ENCODE measurements at regions not wholly inside any gene's neighbourhood (a gene's known extent, or its start where the extent isn't known, plus 50 kb on each side); places are given as distances from the start of the nearest gene placed in this dataset.

DNA sequence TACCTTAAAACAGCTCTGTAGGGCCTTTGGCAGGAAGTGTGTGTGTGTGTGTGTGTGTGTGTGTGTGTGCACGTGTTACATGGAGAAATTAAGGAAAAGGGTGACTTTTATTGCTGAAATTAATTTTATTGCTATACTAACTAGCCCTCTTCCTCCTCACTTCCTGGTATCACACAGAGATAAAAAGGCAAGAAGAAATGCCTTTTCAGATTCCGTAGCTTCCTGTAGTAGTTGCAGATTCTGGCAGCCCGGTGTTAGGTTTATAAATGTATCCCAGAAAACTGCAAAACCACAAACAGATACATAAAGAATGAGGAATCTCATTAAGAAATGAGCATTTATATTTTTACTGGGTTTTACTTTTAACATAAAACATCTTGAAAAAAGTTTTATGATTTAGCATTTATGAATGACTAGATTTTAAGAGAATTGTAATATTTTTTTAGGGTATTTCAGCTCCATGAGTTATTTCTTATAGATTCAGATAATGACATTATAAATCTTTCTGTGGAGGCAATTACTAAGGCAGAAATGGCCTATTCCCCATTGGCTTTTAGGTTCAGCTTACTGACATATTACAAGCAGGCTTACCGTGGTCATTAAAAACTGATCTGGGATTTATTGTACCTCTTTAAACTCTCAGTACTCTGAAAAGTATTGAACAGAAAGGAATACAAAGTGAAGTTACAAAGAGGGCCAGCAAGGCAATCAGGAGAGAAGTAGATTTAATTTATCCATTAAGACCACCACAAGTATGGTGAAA lies 249.1 kb upstream of the TSHZ2 start:
- Histone ChIP-seq H3K36me3 (no peaks in the 10 kb centered on the region), H3K27me3 (no peaks in the 10 kb centered on the region), H3K4me3 (no peak overlapping the region), H3K9me3 (no peaks in the 10 kb centered on the region), H3K27ac (no peak overlapping the region), H3K4me1 (no peaks in the 10 kb centered on the region)
- intact Hi-C loops (cut with DNase I), result no loop called here
- TF ChIP-seq, protein P1, sequence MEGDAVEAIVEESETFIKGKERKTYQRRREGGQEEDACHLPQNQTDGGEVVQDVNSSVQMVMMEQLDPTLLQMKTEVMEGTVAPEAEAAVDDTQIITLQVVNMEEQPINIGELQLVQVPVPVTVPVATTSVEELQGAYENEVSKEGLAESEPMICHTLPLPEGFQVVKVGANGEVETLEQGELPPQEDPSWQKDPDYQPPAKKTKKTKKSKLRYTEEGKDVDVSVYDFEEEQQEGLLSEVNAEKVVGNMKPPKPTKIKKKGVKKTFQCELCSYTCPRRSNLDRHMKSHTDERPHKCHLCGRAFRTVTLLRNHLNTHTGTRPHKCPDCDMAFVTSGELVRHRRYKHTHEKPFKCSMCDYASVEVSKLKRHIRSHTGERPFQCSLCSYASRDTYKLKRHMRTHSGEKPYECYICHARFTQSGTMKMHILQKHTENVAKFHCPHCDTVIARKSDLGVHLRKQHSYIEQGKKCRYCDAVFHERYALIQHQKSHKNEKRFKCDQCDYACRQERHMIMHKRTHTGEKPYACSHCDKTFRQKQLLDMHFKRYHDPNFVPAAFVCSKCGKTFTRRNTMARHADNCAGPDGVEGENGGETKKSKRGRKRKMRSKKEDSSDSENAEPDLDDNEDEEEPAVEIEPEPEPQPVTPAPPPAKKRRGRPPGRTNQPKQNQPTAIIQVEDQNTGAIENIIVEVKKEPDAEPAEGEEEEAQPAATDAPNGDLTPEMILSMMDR (IDR thresholded peaks at IDR 0.05), result no peak
- DNase-seq (ENCODE audit: low spot score in 2 of 2), result no peak

DNA sequence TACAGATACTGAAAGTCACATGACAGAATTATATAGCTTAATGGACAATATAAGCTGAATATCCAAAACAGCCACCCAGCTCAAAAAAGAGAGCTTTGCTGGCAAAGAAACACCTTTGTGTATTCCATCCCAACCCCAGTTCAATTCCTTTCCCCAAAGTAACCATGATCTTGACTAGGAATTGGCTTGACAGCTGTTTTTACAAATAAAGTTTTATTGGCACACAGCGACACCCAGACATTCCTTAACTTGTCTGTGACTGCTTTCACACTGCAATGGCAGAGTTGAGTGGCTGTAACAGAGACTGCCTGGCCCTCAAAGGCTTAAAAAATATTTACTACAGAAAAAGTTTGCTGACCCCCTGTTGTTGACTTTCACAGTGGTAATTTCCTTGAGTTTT lies 264.0 kb upstream of the TSHZ2 start:
- DNase-seq (ENCODE audit: low spot score in 2 of 2), result no peak
- TF ChIP-seq, protein P1 (IDR thresholded peaks at IDR 0.05), result no peak
- Histone ChIP-seq H3K27me3 (no peaks in the 10 kb centered on the region), H3K9me3 (no peaks in the 10 kb centered on the region), H3K27ac (no peak overlapping the region), H3K36me3 (no peaks in the 10 kb centered on the region), H3K4me1 (no peaks in the 10 kb centered on the region), H3K4me3 (no peak overlapping the region)
- intact Hi-C loops (cut with DNase I), result no loop called here

DNA sequence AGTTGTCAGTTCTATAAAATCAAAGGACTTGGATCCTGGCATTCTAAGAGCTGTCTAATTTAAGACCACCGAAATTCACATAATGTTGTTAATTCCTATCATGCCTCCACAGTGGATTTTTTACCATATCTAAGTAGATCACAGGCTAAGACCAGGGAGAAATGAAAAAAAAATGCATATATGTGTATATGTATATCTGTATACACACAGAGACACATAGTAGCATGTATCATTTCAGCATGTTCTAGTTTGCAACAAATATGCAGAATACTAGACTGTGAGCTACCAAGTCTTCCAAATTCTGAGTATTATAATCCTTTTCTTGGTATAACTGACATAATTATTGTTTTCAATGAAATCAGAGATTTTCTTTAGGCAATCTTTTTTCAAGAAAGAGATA lies 267.6 kb upstream of the TSHZ2 start:
- H3K4me3 ChIP-seq, result no peak overlapping the region
- H3K27me3 ChIP-seq, result no peaks in the 10 kb centered on the region
- H3K4me1 ChIP-seq, result no peaks in the 10 kb centered on the region
- TF ChIP-seq, protein P1 (IDR thresholded peaks at IDR 0.05), result no peak
- no peaks in the 10 kb centered on the region for H3K9me3 ChIP-seq
- no peaks in the 10 kb centered on the region for H3K36me3 ChIP-seq
- intact Hi-C loops (cut with DNase I), result no loop called here
- no peak for DNase-seq (ENCODE audit: low spot score in 2 of 2)
- H3K27ac ChIP-seq, result no peak overlapping the region

DNA sequence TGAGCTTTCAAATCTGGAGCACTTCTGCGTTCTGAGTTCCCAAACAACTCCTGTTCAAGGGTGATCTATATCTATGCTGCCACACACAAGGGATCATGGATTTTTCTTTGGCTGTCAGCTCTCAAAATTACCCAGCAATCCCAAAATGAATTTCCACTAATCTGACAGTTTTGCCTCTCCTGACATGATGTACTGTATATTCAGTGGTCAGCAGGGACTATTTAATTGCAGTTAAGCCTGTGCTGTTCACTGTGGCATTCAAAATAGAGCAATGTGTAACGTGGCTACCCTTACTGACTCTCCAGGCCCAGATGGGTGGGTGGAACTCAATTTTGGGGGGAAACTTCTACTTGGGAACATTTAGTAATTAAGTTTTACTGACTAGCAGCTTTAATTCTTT lies 283.8 kb upstream of the TSHZ2 start:
- Histone ChIP-seq H3K4me3 (no peak overlapping the region), H3K4me1 (no peaks in the 10 kb centered on the region), H3K27ac (no peak overlapping the region), H3K36me3 (no peaks in the 10 kb centered on the region), H3K9me3 (no peaks in the 10 kb centered on the region), H3K27me3 (no peaks in the 10 kb centered on the region)
- intact Hi-C loops (cut with DNase I), result no loop called here
- TF ChIP-seq, protein P1 (IDR thresholded peaks at IDR 0.05), result no peak
- no peak for DNase-seq (ENCODE audit: low spot score in 2 of 2)

DNA sequence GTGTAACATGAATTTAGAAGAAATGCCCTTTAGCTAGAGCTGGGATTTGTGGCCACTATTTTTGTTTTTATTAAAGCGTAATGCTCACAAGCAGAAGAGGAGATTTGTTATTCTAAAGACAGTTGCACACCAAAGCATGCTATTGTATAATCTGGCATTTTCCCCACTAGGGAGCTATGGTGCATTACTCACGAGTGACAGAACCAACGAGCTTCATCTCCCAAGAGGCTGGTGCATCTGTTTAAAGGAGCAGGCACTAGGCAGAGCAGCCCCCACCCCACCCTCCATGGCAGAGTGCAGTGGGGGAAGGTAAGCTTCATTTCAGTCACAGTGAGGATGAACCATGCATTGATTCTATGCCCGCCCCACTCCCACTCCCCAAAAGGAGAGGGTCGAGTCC lies 287.3 kb upstream of the TSHZ2 start:
- TF ChIP-seq, protein P1 (IDR thresholded peaks at IDR 0.05), result no peak
- Histone ChIP-seq H3K27me3 (no peaks in the 10 kb centered on the region), H3K9me3 (no peaks in the 10 kb centered on the region), H3K27ac (no peak overlapping the region), H3K36me3 (no peaks in the 10 kb centered on the region), H3K4me3 (no peak overlapping the region), H3K4me1 (no peaks in the 10 kb centered on the region)
- DNase-seq (ENCODE audit: low spot score in 2 of 2), result no peak
- intact Hi-C loops (cut with DNase I), result no loop called here

DNA sequence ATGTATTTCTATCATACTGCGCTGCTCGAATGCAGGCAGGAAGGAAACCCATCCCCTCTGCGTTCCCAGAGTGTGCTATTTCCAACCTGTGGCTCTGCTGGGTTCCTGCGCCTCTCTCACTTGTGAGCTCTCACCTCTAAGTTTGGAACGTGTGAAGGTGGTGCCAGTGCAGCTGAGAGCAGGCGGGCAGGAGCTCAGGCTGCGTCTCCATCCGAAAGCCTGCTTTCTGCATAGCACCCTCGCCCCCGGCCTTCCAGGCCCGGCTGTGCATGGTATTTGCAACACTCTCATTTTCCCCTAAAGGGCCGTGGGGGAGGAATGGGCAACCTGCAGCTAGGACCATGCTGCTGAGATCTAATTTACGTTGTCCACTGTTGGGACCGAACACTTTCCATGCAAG lies 288.0 kb upstream of the TSHZ2 start:
- no peak overlapping the region for H3K27ac ChIP-seq
- TF ChIP-seq, protein P1 (IDR thresholded peaks at IDR 0.05), result no peak
- no peaks in the 10 kb centered on the region for H3K36me3 ChIP-seq
- H3K4me1 ChIP-seq, result no peaks in the 10 kb centered on the region
- no peaks in the 10 kb centered on the region for H3K27me3 ChIP-seq
- no peak for DNase-seq (ENCODE audit: low spot score in 2 of 2)
- intact Hi-C loops (cut with DNase I), result no loop called here
- no peak overlapping the region for H3K4me3 ChIP-seq
- no peaks in the 10 kb centered on the region for H3K9me3 ChIP-seq

Measured in ascending aorta (tissue), 2 donors.